HUES6 (cell line): ENCODE measurements at regions not wholly inside any gene's neighbourhood (a gene's known extent, or its start where the extent isn't known, plus 50 kb on each side); places are given as distances from the start of the nearest gene placed in this dataset.

Experiments
- H3K27ac ChIP-seq: 2 replicates; pipeline ENCODE4 v1.7.0; 2013; ENCODE audit warnings: low read depth, mild to moderate bottlenecking, low read length, inconsistent platforms
- H3K27me3 ChIP-seq: 2 replicates; pipeline ENCODE4 v1.6.1; 2013; ENCODE audit warnings: low read length; ENCODE audit not compliant: control insufficient read depth, insufficient read depth
- H3K36me3 ChIP-seq: 2 replicates; pipeline ENCODE4 v1.6.1; 2013; ENCODE audit warnings: low read length; ENCODE audit not compliant: control insufficient read depth, insufficient read depth
- H3K4me1 ChIP-seq: 2 replicates; pipeline ENCODE4 v1.6.1; 2013; ENCODE audit warnings: low read length; ENCODE audit not compliant: control insufficient read depth, insufficient read depth
- H3K4me3 ChIP-seq: 2 replicates; pipeline ENCODE4 v1.5.1; 2013; ENCODE audit warnings: low read depth, low read length
- H3K9ac ChIP-seq: one replicate; pipeline ENCODE4 v1.6.1; 2013; ENCODE audit warnings: mild to moderate bottlenecking, low read length
- H3K9me3 ChIP-seq: 2 replicates; pipeline ENCODE4 v1.6.1; 2013; ENCODE audit warnings: low read depth, low read length; ENCODE audit not compliant: control insufficient read depth, insufficient read depth

GRCh38 chr2:239715202-239715601, 309.9 kb downstream of the NDUFA10 start:
- Histone ChIP-seq H3K36me3 (no peaks in the 10 kb centered on the region), H3K4me3 (no peak overlapping the region), H3K9ac (no peak overlapping the region), H3K27ac (no peak overlapping the region), H3K9me3 (peaks cover 17% of the 10 kb centered on the region), H3K27me3 (no peaks in the 10 kb centered on the region), H3K4me1 (no peaks in the 10 kb centered on the region)

GRCh38 chr2:239714116-239714515, 311.0 kb downstream of the NDUFA10 start:
- Histone ChIP-seq H3K9ac (no peak overlapping the region), H3K4me1 (no peaks in the 10 kb centered on the region), H3K27me3 (no peaks in the 10 kb centered on the region), H3K9me3 (peaks cover 17% of the 10 kb centered on the region), H3K27ac (no peak overlapping the region), H3K4me3 (no peak overlapping the region), H3K36me3 (no peaks in the 10 kb centered on the region)

- H3K27ac ChIP-seq: no peak overlapping the region
- H3K4me3 ChIP-seq: no peak overlapping the region
- H3K36me3 ChIP-seq: no peaks in the 10 kb centered on the region
These were observed 311.9 kb upstream of the HDAC4 start for GRCh38 chr2:239712755-239713154.

GRCh38 chr2:239711911-239712570, 311.2 kb upstream of the HDAC4 start:
- no peaks in the 10 kb centered on the region for H3K36me3 ChIP-seq
- no peak overlapping the region for H3K9ac ChIP-seq
- H3K4me1 ChIP-seq: no peaks in the 10 kb centered on the region
- H3K9me3 ChIP-seq: peaks cover 13% of the 10 kb centered on the region
- no peak overlapping the region for H3K27ac ChIP-seq
- no peaks in the 10 kb centered on the region for H3K27me3 ChIP-seq
- no peak overlapping the region for H3K4me3 ChIP-seq

More at GRCh38 chr2:239712755-239713154, 311.9 kb upstream of the HDAC4 start:
- H3K9ac ChIP-seq: no peak overlapping the region
- no peaks in the 10 kb centered on the region for H3K4me1 ChIP-seq
- H3K9me3 ChIP-seq: peaks cover 13% of the 10 kb centered on the region
- H3K27me3 ChIP-seq: no peaks in the 10 kb centered on the region

GRCh38 chr2:239710953-239711861, 310.4 kb upstream of the HDAC4 start:
- no peaks in the 10 kb centered on the region for H3K36me3 ChIP-seq
- peaks cover 13% of the 10 kb centered on the region for H3K9me3 ChIP-seq
- H3K4me3 ChIP-seq: no peak overlapping the region
- H3K9ac ChIP-seq: no peak overlapping the region
- no peak overlapping the region for H3K27ac ChIP-seq
- peaks cover 3% of the 10 kb centered on the region for H3K4me1 ChIP-seq
- no peaks in the 10 kb centered on the region for H3K27me3 ChIP-seq

GRCh38 chr2:239706367-239706766, 305.5 kb upstream of the HDAC4 start:
- Histone ChIP-seq H3K9me3 (peaks cover 3% of the 10 kb centered on the region; the same call in 1 of the 2 replicates), H3K27me3 (no peaks in the 10 kb centered on the region), H3K36me3 (no peaks in the 10 kb centered on the region), H3K27ac (no peak overlapping the region), H3K4me1 (peaks cover 7% of the 10 kb centered on the region), H3K4me3 (no peak overlapping the region), H3K9ac (no peak overlapping the region)

- Histone ChIP-seq H3K9ac (no peak overlapping the region), H3K27ac (no peak overlapping the region), H3K27me3 (no peaks in the 10 kb centered on the region)
These were observed 303.9 kb upstream of the HDAC4 start for GRCh38 chr2:239704737-239705136.

GRCh38 chr2:239703834-239704233, 303.0 kb upstream of the HDAC4 start:
- H3K9ac ChIP-seq: no peak overlapping the region
- no peak overlapping the region for H3K27ac ChIP-seq
- H3K36me3 ChIP-seq: no peaks in the 10 kb centered on the region
- no peak overlapping the region for H3K4me3 ChIP-seq
- H3K9me3 ChIP-seq: peaks cover 3% of the 10 kb centered on the region; the same call in 1 of the 2 replicates
- no peaks in the 10 kb centered on the region for H3K27me3 ChIP-seq
- peaks cover 7% of the 10 kb centered on the region for H3K4me1 ChIP-seq

More at GRCh38 chr2:239704737-239705136, 303.9 kb upstream of the HDAC4 start:
- peaks cover 3% of the 10 kb centered on the region; the same call in 1 of the 2 replicates for H3K9me3 ChIP-seq
- H3K36me3 ChIP-seq: no peaks in the 10 kb centered on the region
- H3K4me3 ChIP-seq: no peak overlapping the region
- peaks cover 7% of the 10 kb centered on the region for H3K4me1 ChIP-seq

- Histone ChIP-seq H3K36me3 (no peaks in the 10 kb centered on the region), H3K27me3 (no peaks in the 10 kb centered on the region), H3K9me3 (peaks cover 3% of the 10 kb centered on the region; the same call in 1 of the 2 replicates), H3K9ac (no peak overlapping the region), H3K4me3 (no peak overlapping the region), H3K4me1 (0 out of 2 replicates have a peak, but pooled peaks cover under 1% of the 10 kb centered on the region), H3K27ac (no peak overlapping the region)
These were observed 300.0 kb upstream of the HDAC4 start for GRCh38 chr2:239700686-239701345.

- H3K27ac ChIP-seq: no peak overlapping the region
- H3K4me1 ChIP-seq: no peaks in the 10 kb centered on the region
- H3K27me3 ChIP-seq: no peaks in the 10 kb centered on the region
- H3K36me3 ChIP-seq: no peaks in the 10 kb centered on the region
- no peak overlapping the region for H3K4me3 ChIP-seq
- no peaks in the 10 kb centered on the region for H3K9me3 ChIP-seq
- H3K9ac ChIP-seq: no peak overlapping the region
These were observed 296.8 kb upstream of the HDAC4 start for GRCh38 chr2:239697399-239698164.
